ENCODE measurements at regions not wholly inside any gene's neighbourhood (a gene's known extent, or its start where the extent isn't known, plus 50 kb on each side); places are given as distances from the start of the nearest gene placed in this dataset.

DNA sequence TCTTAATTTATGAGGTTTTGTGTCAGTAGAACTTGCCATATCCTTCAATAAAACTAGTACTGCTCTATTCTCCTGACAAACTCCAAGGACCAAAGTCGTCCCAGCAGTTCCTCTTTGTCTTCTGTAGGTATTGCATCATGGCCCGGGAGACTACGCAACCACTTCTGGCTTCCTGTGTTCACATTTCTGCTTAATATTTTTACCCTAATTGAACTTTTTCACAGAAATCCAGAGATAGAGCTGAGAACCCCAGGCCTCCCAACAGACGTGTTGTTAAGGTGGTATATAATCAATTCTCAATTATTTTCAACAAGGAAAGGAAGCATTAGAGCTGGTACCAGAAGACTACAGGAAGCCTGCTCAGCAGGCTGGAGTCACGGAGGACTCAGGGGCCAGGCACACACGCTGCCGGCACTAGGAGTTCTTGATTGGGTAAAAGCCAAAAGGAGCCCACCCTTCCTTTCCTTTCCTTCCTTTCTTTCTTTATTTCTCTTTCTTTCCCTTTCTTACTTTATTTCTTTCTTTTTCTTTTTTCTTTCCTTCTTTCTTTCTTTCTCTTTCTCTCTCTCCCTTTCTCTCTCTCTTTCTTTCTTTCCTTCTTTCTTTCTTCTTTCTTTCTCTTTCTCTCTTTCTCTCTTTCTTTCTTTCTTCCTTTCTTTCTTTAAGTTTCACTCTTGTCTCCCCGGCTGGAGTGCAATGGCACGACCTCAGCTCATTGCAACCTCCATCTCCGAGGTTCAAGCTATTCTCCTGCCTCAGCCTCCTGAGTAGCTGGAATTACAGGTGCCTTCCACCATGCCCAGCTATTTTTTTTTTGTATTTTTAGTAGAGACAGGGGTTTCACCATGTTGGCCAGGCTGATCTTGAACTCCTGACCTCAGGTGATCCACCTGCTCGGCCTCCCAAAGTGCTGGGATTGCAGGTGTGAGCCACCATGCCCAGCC, 173.7 kb downstream of the ZBTB18 start:
- TF ChIP-seq, protein P1, sequence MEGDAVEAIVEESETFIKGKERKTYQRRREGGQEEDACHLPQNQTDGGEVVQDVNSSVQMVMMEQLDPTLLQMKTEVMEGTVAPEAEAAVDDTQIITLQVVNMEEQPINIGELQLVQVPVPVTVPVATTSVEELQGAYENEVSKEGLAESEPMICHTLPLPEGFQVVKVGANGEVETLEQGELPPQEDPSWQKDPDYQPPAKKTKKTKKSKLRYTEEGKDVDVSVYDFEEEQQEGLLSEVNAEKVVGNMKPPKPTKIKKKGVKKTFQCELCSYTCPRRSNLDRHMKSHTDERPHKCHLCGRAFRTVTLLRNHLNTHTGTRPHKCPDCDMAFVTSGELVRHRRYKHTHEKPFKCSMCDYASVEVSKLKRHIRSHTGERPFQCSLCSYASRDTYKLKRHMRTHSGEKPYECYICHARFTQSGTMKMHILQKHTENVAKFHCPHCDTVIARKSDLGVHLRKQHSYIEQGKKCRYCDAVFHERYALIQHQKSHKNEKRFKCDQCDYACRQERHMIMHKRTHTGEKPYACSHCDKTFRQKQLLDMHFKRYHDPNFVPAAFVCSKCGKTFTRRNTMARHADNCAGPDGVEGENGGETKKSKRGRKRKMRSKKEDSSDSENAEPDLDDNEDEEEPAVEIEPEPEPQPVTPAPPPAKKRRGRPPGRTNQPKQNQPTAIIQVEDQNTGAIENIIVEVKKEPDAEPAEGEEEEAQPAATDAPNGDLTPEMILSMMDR (IDR thresholded peaks at IDR 0.05; ENCODE audit: insufficient read depth, low read depth, low read length), result no peak
- TF ChIP-seq EZH2 (IDR thresholded peaks at IDR 0.05; ENCODE audit: insufficient read depth, low read length), result no peak
